Activated gamma-delta T cell treated with anti-CD3 and anti-CD28 coated beads, Interleukin-2, amount 50 U/mL, for 16 hours (primary cell): ENCODE measurements at regions not wholly inside any gene's neighbourhood (a gene's known extent, or its start where the extent isn't known, plus 50 kb on each side); places are given as distances from the start of the nearest gene placed in this dataset.
A peak's percentile ranks its signal among the peaks of the same experiment; 100 is the strongest.
"Not testable (repeated sequence)": the region's sequence is repeated elsewhere in the genome, so short reads cannot be mapped to it uniquely, and the experiment has no call there.

Experiments
- DNase-seq: peaks from one replicate; pipeline ENCODE4 v3.0.0-alpha.2; 2020; ENCODE audit warnings: low read depth

- no peak for DNase-seq
Measured at GRCh38 chr12:69131077-69131476, 108.3 kb upstream of the CPSF6 start.

- DNase-seq, result no peak
Measured at GRCh38 chr12:69136931-69137613, 102.3 kb upstream of the CPSF6 start.

GRCh38 chr12:69141074-69141473 is 98.3 kb upstream of the CPSF6 start:
- DNase-seq, result no peak

GRCh38 chr12:69149270-69149669 is 90.1 kb upstream of the CPSF6 start:
- DNase-seq, result no peak

GRCh38 chr12:69150083-69150795 is 89.1 kb upstream of the CPSF6 start:
- DNase-seq, result no peak

- DNase-seq, result no peak
Measured at GRCh38 chr12:69150796-69151127, 88.6 kb upstream of the CPSF6 start.

GRCh38 chr12:69151254-69151764 is 88.1 kb upstream of the CPSF6 start:
- DNase-seq, result no peak

- peak; percentile 67 for DNase-seq
Measured at GRCh38 chr12:69154585-69155363, 84.6 kb upstream of the CPSF6 start.

GRCh38 chr12:69157023-69157655 is 82.2 kb upstream of the CPSF6 start:
- DNase-seq, result peak; percentile 82

GRCh38 chr12:69161829-69162228 is 77.5 kb upstream of the CPSF6 start:
- no peak for DNase-seq

- no peak for DNase-seq
Measured at GRCh38 chr12:69163681-69164362, 75.5 kb upstream of the CPSF6 start.

- no peak for DNase-seq
Measured at GRCh38 chr12:69167648-69168165, 71.7 kb upstream of the CPSF6 start.

GRCh38 chr12:69168363-69168762 is 71.0 kb upstream of the CPSF6 start:
- DNase-seq, result no peak

- DNase-seq, result no peak
Measured at GRCh38 chr12:69168828-69169227, 70.5 kb upstream of the CPSF6 start.

- no peak for DNase-seq
Measured at GRCh38 chr12:69170293-69170692, 69.1 kb upstream of the CPSF6 start.

- DNase-seq, result no peak
Measured at GRCh38 chr12:69171881-69172280, 67.5 kb upstream of the CPSF6 start.

- DNase-seq, result no peak
Measured at GRCh38 chr12:69172491-69172890, 66.9 kb upstream of the CPSF6 start.

GRCh38 chr12:69173368-69173767 is 66.0 kb upstream of the CPSF6 start:
- no peak for DNase-seq

GRCh38 chr12:69179786-69180185 is 59.6 kb upstream of the CPSF6 start:
- DNase-seq, result no peak

GRCh38 chr12:69187572-69187971 is 51.8 kb upstream of the CPSF6 start:
- DNase-seq, result not testable (repeated sequence)

GRCh38 chr12:69189378-69189978 is 49.9 kb upstream of the CPSF6 start:
- no peak for DNase-seq
